H1 (cell line): ENCODE measurements at regions not wholly inside any gene's neighbourhood (a gene's known extent, or its start where the extent isn't known, plus 50 kb on each side); places are given as distances from the start of the nearest gene placed in this dataset.

ENCODE experiments used
- EZH2 ChIP-seq: fragments of 200-600 bp; sonication (generic); IDR thresholded peaks from 2 replicates; pipeline ENCODE4 v1.7.1; 2012; ENCODE audit warnings: low read depth, mild to moderate bottlenecking, moderate library complexity, low read length, inconsistent platforms; ENCODE audit not compliant: severe bottlenecking
- POLR2A ChIP-seq, 2 experiments: IDR thresholded peaks; 1 replicate in 1 of 2; 2 replicates in 1 of 2; pipeline ENCODE4 v1.6.1; 2011; ENCODE audit warnings: low read depth in 2 of 2, low read length in 2 of 2, mild to moderate bottlenecking in 2 of 2; ENCODE audit errors: control extremely low read depth in 1 of 2
- TF ChIP-seq, protein P1 (sequence below), 3 experiments: IDR thresholded peaks; 1 replicate in 2 of 3; 2 replicates in 1 of 3; pipeline versions ENCODE4 v1.5.1 to v1.6.1; 2011; ENCODE audit warnings: low read length in 3 of 3, mild to moderate bottlenecking in 3 of 3, inconsistent platforms in 2 of 3, low read depth in 1 of 3, moderate library complexity in 1 of 3; ENCODE audit not compliant: insufficient read depth in 1 of 3; ENCODE audit errors: control extremely low read depth in 1 of 3

DNA sequence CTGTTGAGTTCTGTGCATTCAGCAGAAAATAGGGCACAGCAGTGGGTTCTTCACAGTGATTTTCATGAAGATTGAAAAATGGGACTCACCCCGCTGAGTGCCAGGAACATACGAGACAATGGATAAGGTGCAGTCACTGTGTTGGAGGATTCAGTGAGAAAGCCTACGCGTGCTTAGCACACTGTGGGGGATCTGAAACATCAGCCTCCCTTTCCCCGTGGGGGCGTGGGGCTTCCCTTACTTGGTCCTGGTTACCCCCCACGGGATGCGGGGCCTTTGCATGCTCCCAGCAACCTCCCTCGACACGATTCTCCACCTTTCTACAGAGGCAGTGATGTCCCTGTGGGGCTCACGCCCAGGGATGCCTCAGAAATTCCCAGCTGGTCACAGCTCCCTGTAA lies 252.2 kb upstream of the C1orf174 start:
- TF ChIP-seq, protein P1, sequence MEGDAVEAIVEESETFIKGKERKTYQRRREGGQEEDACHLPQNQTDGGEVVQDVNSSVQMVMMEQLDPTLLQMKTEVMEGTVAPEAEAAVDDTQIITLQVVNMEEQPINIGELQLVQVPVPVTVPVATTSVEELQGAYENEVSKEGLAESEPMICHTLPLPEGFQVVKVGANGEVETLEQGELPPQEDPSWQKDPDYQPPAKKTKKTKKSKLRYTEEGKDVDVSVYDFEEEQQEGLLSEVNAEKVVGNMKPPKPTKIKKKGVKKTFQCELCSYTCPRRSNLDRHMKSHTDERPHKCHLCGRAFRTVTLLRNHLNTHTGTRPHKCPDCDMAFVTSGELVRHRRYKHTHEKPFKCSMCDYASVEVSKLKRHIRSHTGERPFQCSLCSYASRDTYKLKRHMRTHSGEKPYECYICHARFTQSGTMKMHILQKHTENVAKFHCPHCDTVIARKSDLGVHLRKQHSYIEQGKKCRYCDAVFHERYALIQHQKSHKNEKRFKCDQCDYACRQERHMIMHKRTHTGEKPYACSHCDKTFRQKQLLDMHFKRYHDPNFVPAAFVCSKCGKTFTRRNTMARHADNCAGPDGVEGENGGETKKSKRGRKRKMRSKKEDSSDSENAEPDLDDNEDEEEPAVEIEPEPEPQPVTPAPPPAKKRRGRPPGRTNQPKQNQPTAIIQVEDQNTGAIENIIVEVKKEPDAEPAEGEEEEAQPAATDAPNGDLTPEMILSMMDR (IDR thresholded peaks at IDR 0.05; ENCODE audit: control extremely low read depth in 1 of 3, insufficient read depth in 1 of 3, low read depth in 1 of 3, low read length in 3 of 3) = no peak
- TF ChIP-seq POLR2A (IDR thresholded peaks at IDR 0.05; ENCODE audit: control extremely low read depth in 1 of 2, low read depth in 2 of 2, low read length in 2 of 2) (no peak), EZH2 (no peak)
